ENCODE measurements at regions not wholly inside any gene's neighbourhood (a gene's known extent, or its start where the extent isn't known, plus 50 kb on each side); places are given as distances from the start of the nearest gene placed in this dataset.

DNA sequence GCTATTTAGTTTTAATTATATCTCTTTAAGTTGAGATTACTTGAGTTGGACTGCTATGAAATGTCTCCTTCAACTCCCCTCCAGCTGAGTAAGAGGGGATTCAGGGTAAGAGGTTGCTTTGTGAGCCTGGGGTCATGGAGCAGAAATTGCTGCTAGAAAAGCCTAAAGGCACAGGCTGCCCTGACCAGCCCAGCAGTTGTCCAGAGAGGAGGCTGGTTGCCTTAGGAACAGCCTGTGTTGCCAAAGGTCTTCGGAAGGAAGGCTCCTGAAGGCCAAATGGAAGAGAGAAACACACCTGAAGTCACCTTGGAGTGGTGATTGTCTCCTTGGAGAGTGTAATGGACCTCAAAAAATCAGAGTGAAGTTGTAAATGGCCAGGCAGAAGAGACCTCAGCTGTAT lies 235.5 kb upstream of the PDE3A start:
- TF ChIP-seq, protein P1, sequence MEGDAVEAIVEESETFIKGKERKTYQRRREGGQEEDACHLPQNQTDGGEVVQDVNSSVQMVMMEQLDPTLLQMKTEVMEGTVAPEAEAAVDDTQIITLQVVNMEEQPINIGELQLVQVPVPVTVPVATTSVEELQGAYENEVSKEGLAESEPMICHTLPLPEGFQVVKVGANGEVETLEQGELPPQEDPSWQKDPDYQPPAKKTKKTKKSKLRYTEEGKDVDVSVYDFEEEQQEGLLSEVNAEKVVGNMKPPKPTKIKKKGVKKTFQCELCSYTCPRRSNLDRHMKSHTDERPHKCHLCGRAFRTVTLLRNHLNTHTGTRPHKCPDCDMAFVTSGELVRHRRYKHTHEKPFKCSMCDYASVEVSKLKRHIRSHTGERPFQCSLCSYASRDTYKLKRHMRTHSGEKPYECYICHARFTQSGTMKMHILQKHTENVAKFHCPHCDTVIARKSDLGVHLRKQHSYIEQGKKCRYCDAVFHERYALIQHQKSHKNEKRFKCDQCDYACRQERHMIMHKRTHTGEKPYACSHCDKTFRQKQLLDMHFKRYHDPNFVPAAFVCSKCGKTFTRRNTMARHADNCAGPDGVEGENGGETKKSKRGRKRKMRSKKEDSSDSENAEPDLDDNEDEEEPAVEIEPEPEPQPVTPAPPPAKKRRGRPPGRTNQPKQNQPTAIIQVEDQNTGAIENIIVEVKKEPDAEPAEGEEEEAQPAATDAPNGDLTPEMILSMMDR (IDR thresholded peaks at IDR 0.05; ENCODE audit: low read depth, low read length, poor library complexity, severe bottlenecking) = no peak
- TF ChIP-seq EZH2phosphoT487 (IDR thresholded peaks at IDR 0.05; ENCODE audit: borderline replicate concordance, low read length) = no peak
